SU-DHL-6 (cell line): ENCODE measurements at regions not wholly inside any gene's neighbourhood (a gene's known extent, or its start where the extent isn't known, plus 50 kb on each side); places are given as distances from the start of the nearest gene placed in this dataset.

Experiments used
- H2AFZ ChIP-seq: fragments of 200-600 bp; sonication (generic); 2 replicates; pipeline ENCODE4 v1.6.1; 2014; ENCODE audit warnings: low read depth, mild to moderate bottlenecking, moderate library complexity, mixed read lengths, antibody characterized with exemption, low read length; ENCODE audit not compliant: severe bottlenecking
- H3F3A ChIP-seq: fragments of 200-600 bp; shearing (Covaris generic); 2 replicates; pipeline ENCODE4 v1.6.0; 2016; ENCODE audit warnings: antibody characterized with exemption, mild to moderate bottlenecking; ENCODE audit not compliant: insufficient read depth
- H3K27ac ChIP-seq: fragments of 200-600 bp; sonication (generic); 2 replicates; pipeline ENCODE4 v1.5.1; 2016; ENCODE audit warnings: low read depth, mild to moderate bottlenecking, low read length, moderate library complexity, mixed read lengths
- H3K27me3 ChIP-seq: fragments of 200-600 bp; sonication (generic), shearing (Covaris generic); 2 replicates; pipeline ENCODE4 v1.6.0; 2014; ENCODE audit warnings: mild to moderate bottlenecking, low read length
- H3K36me3 ChIP-seq: fragments of 200-600 bp; sonication (generic); 2 replicates; pipeline ENCODE4 v1.6.1; 2014; ENCODE audit warnings: mild to moderate bottlenecking, low read length, mixed read lengths
- H3K4me2 ChIP-seq: fragments of 300-600, 200-600 bp; shearing (Covaris generic), sonication (generic); 2 replicates; pipeline ENCODE4 v1.6.0; 2014; ENCODE audit warnings: low read length, low read depth, mild to moderate bottlenecking; ENCODE audit not compliant: poor library complexity, severe bottlenecking
- H3K4me3 ChIP-seq: fragments of 200-600 bp; sonication (generic); 2 replicates; pipeline ENCODE4 v1.5.1; 2014; ENCODE audit warnings: antibody characterized with exemption, low read length, mild to moderate bottlenecking, mixed read lengths; ENCODE audit not compliant: insufficient read depth, poor library complexity, severe bottlenecking
- H3K79me2 ChIP-seq: fragments of 200-600 bp; sonication (generic); 2 replicates; pipeline ENCODE4 v1.6.1; 2014; ENCODE audit warnings: mild to moderate bottlenecking, low read length, moderate library complexity; ENCODE audit not compliant: insufficient read depth
- H3K9ac ChIP-seq: fragments of 200-600 bp; sonication (generic); 2 replicates; pipeline ENCODE4 v1.7.0; 2014; ENCODE audit warnings: mild to moderate bottlenecking, low read length
- H3K9me2 ChIP-seq: fragments of 200-600 bp; sonication (generic); replicated peaks from 2 replicates; pipeline ENCODE4 v1.6.1; 2014; ENCODE audit warnings: low read length; ENCODE audit not compliant: insufficient read depth
- H3K9me3 ChIP-seq: fragments of 200-600 bp; sonication (generic); 2 replicates; pipeline ENCODE4 v1.6.1; 2014; ENCODE audit warnings: low read length, mixed read lengths; ENCODE audit not compliant: insufficient read depth
- H4K20me1 ChIP-seq: fragments of 200-600 bp; sonication (generic); 2 replicates; pipeline ENCODE4 v1.6.1; 2014; ENCODE audit warnings: low read depth, mild to moderate bottlenecking, antibody characterized with exemption, low read length, moderate library complexity, mixed read lengths
- CTCF ChIP-seq: fragments of 200-600 bp; sonication (generic); IDR thresholded peaks from one replicate; pipeline ENCODE4 v1.5.1; 2017; ENCODE audit warnings: antibody characterized with exemption, mild to moderate bottlenecking, low read length, moderate library complexity; ENCODE audit not compliant: insufficient read depth, poor library complexity, severe bottlenecking
- EZH2phosphoT487 ChIP-seq: fragments of 200-600 bp; sonication (generic), shearing (Covaris generic); conservative IDR thresholded peaks from 2 replicates; pipeline ENCODE4 v1.6.1; 2018; ENCODE audit warnings: mild to moderate bottlenecking, antibody characterized with exemption, low read length, moderate library complexity, mixed read lengths

GRCh38 chr20:41715526-41715925, 97.3 kb upstream of the CHD6 start:
- Histone ChIP-seq H3K9me3 (no peaks in the 10 kb centered on the region), H3K9me2 (no peaks in the 10 kb centered on the region), H3K27ac (no peak overlapping the region), H3F3A (no peaks in the 10 kb centered on the region), H3K79me2 (no peaks in the 10 kb centered on the region), H3K9ac (no peak overlapping the region), H3K36me3 (no peaks in the 10 kb centered on the region), H3K4me3 (no peak overlapping the region), H4K20me1 (no peaks in the 10 kb centered on the region), H3K27me3 (no peaks in the 10 kb centered on the region), H3K4me2 (no peak overlapping the region), H2AFZ (no peak overlapping the region)
- no peak for TF ChIP-seq CTCF
- TF ChIP-seq EZH2phosphoT487 = no peak

GRCh38 chr20:41714030-41714429, 95.9 kb upstream of the CHD6 start:
- Histone ChIP-seq H3F3A (no peaks in the 10 kb centered on the region), H3K4me3 (no peak overlapping the region), H3K27me3 (no peaks in the 10 kb centered on the region), H3K27ac (no peak overlapping the region), H4K20me1 (no peaks in the 10 kb centered on the region), H3K9me2 (no peaks in the 10 kb centered on the region), H3K79me2 (no peaks in the 10 kb centered on the region), H3K9ac (no peak overlapping the region), H3K4me2 (no peak overlapping the region), H3K9me3 (no peaks in the 10 kb centered on the region), H3K36me3 (no peaks in the 10 kb centered on the region), H2AFZ (no peak overlapping the region)
- TF ChIP-seq EZH2phosphoT487 (no peak), CTCF (no peak)

GRCh38 chr20:41704896-41705295, 86.7 kb upstream of the CHD6 start:
- Histone ChIP-seq H3K36me3 (no peaks in the 10 kb centered on the region), H3K9me3 (no peaks in the 10 kb centered on the region), H3K27ac (no peak overlapping the region), H3K79me2 (no peaks in the 10 kb centered on the region), H3K9me2 (no peaks in the 10 kb centered on the region), H3F3A (no peaks in the 10 kb centered on the region), H3K4me2 (no peak overlapping the region), H2AFZ (no peak overlapping the region), H4K20me1 (no peaks in the 10 kb centered on the region), H3K4me3 (no peak overlapping the region), H3K27me3 (no peaks in the 10 kb centered on the region), H3K9ac (no peak overlapping the region)
- TF ChIP-seq EZH2phosphoT487 = no peak
- no peak for TF ChIP-seq CTCF

GRCh38 chr20:41702647-41703046, 84.5 kb upstream of the CHD6 start:
- Histone ChIP-seq H3K9me3 (no peaks in the 10 kb centered on the region), H3K27me3 (no peaks in the 10 kb centered on the region), H3K79me2 (no peaks in the 10 kb centered on the region), H3K9ac (no peak overlapping the region), H3K36me3 (no peaks in the 10 kb centered on the region), H3K4me3 (no peak overlapping the region), H4K20me1 (no peaks in the 10 kb centered on the region), H3K4me2 (no peak overlapping the region), H3F3A (no peaks in the 10 kb centered on the region), H3K9me2 (no peaks in the 10 kb centered on the region), H2AFZ (no peak overlapping the region), H3K27ac (no peak overlapping the region)
- no peak for TF ChIP-seq CTCF
- TF ChIP-seq EZH2phosphoT487 = no peak
